NCI-H2029 (cell line): ENCODE measurements at regions not wholly inside any gene's neighbourhood (a gene's known extent, or its start where the extent isn't known, plus 50 kb on each side); places are given as distances from the start of the nearest gene placed in this dataset.
"Not testable (repeated sequence)": the region's sequence is repeated elsewhere in the genome, so short reads cannot be mapped to it uniquely, and the experiment has no call there.

Source experiments
- DNase-seq: peaks from one replicate; lab custom pipeline; 2025; lab: John Stamatoyannopoulos, UW

DNA sequence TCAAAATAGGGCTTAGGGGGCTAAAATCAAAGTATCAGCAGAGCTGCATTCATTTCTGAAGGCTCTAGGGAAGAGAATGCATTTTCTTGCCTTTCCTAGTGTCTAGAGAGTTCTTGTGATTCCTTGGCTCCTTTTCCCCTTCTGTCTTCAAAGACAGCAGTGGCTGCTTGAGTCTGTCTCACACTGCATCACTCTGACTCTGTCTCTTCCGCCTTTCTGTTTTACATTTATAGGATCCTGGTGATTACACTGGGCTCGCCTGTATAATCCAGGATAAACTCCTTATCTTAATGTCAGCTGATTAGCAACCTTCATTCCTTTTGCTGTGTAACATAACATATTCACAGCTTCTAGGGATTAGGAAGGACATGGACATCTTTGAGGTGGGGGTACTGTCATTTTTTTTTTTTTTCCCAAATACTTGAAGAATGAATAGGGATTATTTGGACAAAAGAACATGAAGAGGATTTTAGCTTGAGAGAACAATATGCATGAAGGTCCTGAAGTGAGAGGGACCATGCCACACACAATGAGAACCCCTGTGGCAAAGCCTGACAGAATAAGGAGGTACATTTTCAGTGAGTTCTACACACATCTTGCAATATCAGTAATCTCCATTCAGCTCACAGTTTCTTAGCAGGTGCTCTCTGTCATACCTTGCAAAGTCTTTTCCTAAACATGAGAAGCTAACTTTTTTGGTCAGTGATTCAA is 267.6 kb downstream of the FAM170A start:
- no peak for DNase-seq

DNA sequence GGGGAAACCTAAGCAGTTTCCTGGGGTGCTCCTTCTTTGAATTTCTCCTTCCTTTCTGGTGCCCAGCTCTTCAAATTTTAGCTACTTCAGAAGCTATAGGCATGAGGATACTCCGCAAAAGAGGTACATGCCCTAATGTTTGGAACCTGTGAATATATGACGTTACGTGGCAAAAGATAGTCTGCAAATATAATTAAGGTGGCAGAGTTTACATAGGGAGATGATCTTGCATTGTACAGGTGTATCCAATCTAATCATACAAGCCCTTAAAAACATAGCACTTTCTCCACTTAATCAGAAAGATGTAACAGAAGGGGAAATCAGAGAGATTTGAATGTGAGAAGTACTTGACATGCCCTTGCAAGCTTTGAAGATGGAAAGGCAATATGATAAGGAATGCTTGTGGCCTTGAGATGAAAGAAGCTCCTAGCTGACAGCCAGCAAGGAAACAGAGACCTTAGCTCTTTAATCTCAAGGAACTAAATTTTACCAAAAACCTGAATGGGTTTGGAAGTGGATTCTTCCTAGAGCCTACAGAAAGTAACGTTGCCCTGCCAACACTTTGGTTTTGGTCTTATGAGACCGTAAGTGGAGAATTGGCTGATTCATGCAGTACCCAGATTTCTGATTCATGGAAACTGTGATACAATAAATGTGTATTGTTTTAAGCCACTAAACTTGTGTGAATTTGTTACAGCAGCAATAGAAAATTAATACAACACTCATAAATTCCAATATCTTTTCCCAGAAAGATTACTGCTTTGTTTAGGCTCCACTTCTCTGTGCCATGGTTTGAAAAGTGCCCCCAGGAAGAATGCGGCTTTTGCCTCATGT is 268.4 kb downstream of the FAM170A start:
- DNase-seq: no peak

DNA sequence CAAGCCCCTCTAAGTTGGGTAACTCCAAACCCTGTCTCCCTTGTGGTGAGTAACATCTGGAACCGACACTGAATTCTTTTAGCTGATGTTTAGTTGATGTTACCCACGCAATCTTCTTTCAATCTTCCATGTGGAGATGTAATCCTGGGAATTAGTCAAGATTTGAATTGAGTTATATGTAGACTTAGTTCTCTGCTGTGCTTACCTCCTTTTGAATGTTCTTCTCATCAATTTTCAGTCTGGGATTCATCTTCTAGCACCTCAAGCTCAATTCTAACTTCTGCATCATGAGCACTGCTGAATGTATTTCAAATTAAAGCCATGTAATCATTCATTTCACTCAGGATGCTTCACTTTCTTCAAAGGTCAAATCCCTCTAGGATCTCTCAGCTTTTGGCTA is 270.6 kb downstream of the FAM170A start:
- no peak for DNase-seq

DNA sequence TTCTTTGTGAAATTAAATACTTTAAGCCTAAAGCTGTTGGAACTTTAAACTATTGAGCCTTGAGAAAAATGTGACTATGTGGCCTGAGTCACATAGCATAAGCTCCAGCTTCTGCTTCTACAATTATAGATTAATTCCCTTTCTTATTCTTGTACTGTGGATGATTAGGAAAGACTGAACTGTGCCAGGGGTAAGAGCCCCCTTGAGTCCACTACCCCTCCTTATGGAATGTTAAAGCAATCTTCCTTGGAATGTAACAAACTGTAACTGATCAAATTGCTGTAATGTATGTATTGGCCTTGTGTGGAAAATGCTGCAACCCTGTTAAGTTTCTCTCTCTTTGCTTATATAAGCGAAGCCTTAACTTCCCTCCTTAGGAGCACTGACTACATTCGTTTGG is 273.2 kb downstream of the FAM170A start:
- no peak for DNase-seq

DNA sequence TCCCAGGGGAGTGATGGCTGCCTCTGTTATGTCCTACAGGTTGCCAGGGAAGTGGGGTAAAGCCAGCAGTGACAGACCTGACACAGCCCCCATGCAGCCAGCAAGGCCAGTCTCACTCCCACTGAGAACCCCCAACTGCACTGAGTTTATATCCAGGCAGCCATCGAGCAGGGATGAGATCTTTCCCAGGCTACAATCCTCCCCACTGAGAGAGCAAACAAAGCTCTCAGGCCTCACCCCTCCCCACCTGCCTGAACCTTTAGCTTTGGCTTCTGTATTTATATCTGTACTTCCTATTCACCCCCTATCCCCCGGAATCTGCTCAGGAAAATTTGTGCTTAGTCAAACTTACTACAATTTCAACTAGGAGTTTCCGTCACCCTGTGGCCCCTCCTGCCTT is 284.1 kb downstream of the FAM170A start:
- no peak for DNase-seq

DNA sequence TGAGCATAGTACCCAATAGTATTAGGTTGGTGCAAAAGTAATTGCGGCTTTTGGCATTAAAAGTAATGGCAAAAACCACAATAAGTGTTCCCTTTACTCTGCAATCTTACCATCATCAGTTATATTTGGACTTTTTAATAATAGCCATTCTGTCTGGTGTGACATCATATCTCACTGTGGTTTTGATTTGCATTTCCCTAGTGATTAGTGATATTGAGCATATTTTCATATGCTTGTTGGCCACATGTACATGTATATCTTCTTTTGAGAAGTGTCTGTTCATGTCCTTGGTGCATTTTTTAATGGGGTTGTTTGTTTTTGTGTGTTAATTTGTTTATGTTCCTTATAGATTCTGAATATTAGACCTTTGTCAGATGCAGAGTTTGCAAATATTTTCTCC is 289.9 kb downstream of the FAM170A start:
- no peak for DNase-seq

DNA sequence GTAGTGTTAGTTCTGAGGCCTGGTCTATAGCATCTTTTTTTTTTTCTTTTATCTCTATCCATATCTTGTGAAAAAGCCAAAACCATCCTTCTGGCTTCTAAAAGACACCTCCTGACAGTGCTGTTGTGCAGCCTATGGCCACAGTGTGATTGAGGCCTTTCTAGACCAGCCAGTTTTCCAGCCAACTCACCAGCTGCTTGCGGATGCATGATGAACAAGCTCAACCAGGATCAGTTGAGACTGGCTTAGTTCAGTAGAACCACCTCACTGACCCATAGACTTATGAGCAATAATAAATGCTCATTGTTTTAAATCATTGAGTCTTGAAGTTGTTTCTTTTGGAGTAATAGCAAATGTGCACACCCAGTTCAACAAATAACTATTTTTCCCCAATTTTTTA is 296.9 kb downstream of the FAM170A start:
- no peak for DNase-seq

DNA sequence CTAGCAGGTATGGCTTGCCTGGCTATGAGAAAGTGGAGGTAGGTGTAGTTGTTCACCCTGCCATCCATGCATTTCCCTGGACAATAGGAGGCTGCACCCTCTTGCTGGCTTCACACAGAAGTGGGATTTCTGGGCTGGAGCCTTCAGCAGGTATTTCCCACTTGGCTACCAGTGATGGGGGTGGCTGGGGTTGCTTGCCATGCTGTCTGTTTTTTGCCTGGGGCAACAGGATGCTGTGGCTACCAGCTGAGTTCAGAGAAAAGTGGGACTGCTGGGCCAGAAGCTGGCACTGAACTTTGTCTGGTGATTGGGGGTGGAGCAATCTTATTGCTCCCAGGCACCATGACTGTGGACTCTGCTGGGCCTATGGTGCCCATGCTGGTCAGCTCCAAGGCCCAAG is 299.6 kb downstream of the FAM170A start:
- DNase-seq: no peak

DNA sequence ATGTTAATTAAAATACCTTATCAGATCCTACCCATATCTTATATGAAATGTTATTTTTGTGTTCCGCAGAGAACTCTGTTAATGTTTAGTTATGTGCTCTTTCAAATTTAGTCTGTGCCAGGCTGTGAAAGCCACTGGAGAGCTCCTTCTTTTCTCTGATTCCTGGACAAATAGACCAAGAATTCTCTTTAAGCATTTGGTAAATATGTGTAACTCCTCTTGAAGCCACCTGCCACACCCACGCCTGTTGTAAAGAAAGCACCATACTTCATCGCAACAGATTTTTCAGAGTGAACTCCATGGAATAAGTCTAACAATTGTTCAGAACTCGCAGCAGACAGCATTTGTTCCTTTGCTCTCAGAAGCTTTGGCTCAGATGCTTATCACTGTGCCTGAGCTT is 301.1 kb downstream of the FAM170A start:
- DNase-seq: no peak

DNA sequence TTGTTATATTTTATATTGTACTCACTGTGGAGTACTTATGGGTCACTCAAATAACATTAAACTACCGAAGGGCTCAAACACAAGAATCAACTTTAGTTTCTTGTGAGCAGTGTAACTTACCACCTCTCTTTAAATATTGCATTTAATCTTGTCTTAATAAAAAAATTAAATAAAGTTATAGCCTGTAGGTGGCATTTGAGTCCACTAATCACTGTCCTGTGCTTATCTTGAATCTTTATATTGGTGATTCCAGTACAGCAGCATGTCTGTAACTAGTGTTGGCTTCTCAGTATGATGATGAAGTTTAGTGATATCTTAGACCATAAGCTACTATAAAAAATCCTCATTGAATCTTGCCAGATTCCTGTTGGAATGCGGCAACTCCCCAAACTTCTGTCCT is 313.8 kb downstream of the FAM170A start:
- DNase-seq: no peak

DNA sequence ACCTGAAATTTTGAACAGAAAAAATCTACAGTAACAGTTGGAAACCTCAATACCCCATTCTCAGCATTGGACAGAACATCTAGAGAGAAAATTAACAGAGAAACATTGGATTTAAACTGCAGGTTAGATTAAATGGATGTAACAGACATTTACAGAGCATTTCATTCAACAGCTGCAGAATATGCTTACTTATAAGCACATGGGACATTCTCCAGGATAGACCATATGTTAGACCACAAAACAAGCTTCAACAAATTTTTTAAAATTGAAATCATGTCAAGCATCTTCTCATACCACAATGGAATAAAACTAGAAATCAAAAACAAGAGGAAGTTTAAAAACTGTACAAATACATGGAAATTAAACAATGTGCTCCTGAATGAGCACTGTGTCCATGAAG is 316.3 kb downstream of the FAM170A start:
- DNase-seq: no peak

DNA sequence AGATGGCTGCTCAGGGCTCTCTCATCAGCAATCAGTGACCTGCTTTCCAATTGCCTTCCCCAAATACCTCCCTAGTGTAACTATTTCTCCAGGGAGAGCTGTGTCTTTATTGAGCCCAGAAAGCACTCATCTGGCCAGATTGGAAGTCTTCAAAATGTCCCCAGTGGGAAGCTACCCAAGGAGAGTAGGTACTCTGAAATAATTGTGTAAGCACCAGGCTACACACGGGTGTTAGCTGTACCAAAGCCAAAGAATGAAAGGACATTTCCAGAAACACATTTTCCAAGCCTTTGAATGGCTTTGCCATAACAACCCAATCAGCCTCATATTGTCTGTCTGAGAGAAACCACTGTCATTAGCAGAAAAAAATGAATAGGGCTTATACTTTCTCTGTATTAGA is 318.8 kb downstream of the FAM170A start:
- no peak for DNase-seq

DNA sequence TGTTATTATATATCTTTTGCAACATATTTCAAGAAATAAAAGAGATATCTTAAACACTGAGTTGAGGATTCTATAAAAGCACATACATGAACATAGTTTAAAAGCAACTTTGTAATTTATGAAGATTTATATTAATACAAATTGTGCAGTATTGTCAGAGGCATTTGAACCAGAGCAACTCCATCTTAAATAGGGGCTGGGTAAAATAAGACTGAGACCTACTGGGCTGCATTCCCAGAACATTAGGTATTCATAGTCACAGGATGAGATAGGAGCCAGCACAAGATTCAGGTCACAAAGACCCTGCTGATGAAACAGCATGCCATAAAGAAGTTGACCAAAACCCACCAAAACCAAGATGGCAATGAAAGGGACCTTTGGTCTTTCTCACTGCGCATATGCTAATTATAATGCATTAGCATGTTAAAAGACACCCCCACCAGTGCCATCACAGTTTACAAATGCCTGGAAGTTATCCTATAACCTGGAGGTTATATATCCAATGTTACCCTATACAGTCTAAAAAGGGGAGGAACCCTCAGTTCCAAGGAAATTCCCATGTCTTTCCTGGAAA is 320.2 kb downstream of the FAM170A start:
- DNase-seq: no peak

DNA sequence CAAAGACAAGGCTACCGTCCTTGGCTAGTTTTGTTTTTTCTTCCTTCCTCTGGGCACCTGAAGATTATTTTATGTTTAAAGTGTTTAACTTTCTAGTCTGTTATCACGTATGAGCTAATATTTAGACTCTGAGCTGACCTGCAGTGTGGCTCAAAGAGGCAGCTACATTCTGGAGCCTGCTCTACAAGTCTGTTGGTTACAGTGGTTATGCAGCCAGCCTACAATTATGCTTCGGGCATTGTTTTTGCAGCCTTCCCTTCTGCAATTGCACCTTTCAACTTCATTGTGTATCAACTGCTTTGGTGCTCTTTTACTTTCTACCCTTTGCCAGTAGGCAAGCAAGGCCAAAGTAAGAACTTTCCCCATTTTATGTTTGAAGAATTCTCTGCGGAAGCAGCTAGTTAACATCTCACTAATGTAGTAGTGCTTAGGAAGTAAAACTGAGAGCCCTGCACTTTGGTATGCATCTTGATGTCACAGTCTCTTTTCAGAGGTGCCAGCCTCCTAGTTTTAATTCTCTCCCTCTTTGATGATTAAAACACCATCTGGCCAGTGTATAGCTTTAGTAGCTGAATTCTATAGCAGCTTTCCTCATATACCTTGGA is 322.1 kb downstream of the FAM170A start:
- DNase-seq: no peak

DNA sequence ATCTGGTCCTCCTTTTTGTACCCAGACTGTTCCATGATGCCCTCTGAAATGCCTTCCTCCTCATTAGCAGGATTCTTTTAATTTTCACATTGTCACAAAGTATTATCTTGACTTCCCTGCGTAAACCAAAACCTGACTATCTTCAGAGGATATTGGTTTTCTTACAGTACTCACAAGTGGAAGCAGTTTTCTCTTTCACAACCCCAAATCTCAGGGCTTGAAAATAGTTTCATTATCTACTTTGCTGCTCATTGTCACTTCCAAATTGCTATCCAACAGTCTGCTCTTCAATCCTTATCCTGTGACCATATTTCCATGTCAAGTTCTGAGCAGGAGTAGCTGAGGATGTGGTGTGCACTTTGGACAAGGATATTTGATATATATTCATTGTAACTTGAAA is 324.1 kb downstream of the FAM170A start:
- DNase-seq: no peak

DNA sequence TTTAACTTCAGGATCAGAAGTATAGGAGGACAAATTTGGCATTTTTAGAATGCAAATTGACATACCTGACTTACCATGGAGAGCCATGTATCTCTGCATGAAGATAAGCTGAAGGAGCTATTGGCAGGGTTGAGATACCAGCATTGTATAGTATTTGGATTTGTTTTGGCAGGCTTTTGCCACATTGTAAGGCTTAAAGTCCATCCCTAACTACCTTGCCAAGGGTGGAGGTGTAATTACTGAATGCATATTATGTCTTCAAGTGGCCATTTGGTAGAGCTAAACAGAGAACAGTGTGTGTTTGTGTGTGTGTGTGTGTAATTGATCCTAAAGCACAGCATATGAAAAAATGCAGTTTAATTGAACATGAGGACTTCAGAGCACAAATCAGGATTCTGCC is 324.7 kb downstream of the FAM170A start:
- DNase-seq: no peak

DNA sequence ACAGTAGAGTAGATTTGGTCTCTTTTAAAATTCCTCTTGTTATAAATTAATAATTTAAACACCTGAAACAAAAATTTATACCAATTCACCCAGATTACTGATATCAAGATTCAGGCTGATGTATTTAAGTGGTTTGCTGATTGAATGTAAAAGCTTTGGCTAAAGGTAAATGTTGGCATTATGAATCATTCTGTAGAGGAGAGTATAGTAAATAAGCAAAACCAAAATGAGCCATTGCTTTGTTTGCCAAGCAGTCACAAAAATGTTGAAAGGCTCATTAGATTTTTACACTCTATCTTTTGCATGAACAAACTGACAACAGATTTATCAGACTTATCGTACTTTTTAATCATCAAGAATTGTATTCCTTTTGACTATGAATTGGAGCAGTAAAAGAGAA is 332.6 kb downstream of the FAM170A start:
- DNase-seq: no peak

DNA sequence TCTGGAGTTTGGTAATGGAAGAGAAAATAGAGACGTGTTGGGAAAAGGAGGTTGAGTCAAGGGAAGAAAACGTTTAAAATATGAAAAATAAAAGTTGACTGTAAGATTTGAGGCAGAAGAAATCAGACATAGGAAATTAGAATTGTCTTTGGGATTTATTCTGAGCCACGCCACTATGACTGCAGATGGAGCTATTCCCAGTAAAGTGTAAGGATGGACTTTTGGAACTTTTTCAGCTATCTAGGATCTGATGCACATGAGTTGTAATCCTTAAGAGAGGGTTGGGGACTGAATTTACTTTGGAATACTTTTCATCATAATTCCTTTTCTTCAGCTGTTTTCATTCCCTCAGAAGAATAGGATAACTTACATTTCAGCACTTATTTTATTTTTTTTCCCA is 336.7 kb downstream of the FAM170A start:
- no peak for DNase-seq

DNA sequence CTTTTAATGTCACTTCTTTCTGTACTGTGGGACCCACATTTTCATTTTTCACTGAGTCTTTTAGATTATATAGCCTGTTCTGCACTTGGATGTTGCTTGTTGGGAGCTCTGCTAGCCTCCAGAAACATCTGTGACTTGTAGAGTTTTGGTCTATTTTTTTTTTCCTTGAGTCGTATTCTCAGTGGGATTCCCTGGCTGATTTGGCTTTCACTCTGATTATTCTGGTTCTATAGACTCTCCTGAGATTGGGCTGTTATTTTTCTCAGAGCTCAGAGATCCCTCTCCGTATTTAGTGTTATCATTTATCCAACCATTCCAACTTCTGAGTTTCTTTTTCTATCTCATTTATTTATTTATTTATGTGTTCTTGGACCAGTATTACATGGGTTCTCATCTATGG is 339.3 kb downstream of the FAM170A start:
- DNase-seq: no peak

DNA sequence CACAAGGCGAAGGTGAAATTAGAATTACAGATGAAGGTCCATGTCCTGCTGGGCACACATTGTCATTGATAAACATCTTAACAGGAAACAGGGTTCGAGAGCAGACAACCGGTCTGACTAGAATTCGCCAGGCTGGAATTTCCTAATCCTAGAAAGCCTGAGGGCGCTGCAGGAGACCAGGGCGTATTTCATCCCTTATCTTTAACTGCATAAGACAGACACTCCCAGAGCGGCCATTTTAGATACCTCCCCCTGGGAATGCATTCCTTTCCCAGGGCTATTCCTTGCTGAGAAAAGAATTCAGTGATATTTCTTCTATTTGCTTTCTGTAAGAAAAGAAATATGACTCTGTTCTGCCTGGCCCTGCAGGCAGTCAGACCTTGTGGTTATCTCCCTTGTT is 357.7 kb downstream of the FAM170A start:
- DNase-seq: not testable (repeated sequence)

DNA sequence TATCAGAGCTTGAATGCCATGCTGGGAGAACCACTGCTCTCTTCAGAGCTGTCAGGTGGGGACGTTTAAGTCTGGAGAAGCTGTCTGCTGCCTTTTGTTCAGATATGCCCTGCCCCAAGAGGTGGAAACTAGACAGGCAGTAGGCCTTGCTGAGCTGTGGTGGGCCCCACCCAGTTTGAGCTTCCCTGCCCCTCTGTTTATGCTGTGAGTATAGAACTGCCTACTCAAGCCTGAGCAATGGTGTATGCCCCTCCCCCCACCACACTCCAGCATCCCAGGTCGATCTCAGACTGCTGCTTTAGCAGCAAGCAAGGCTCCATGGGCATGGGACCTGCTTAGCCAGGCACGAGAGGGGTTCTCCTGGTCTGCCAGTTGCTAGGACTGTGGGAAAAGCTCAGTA is 362.3 kb downstream of the FAM170A start:
- no peak for DNase-seq

DNA sequence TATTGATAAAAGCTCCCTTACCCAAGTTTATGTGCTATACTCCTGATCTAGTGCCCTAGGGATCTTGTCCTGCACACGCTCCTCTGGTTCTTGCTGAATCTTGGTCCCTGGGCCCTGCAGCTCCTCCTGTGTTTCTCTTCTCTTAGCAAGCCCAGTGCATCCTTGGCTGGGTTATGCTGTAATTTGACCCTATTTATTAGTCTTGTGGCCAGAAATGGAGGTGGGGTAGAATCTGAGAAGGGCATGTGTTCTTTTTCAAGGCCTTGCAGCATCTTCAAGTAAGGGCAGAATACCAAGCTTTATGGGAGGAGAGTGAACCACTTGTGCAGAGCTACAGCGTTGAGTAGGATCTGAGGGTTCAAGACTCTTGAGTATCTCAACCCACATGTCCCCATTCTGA is 366.8 kb downstream of the FAM170A start:
- DNase-seq: no peak

DNA sequence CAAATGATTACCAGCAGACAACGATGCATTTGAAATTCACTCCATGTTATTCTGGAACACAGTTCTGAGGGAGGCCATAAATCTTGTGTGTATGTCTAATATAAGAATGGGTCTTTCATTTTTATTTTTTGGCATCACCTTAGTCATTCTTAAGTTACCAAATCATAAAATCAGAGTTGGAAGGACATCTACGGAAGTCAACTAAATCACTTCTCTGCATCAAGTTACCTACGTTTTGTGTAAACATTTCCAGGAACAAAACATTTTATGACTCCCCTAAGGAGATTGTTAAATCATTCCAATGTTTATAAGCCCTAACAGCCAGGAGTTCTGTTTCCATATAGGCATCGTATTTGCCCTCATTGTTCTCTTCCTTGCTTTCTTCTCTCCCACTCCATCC is 378.2 kb downstream of the FAM170A start:
- no peak for DNase-seq
